HL-60 (cell line): ENCODE measurements at regions not wholly inside any gene's neighbourhood (a gene's known extent, or its start where the extent isn't known, plus 50 kb on each side); places are given as distances from the start of the nearest gene placed in this dataset.

Experiments used
- DNase-seq, 2 experiments: peaks; one replicate each; pipeline ENCODE4 v3.0.0-alpha.2; 2010 to 2020; ENCODE audit warnings: low read depth in 1 of 2, low spot score in 1 of 2
- H3K27ac ChIP-seq: fragments of 250-450 bp; sonication (Bioruptor Pico); replicated peaks from 2 replicates; pipeline ENCODE4 v1.5.1; 2020; ENCODE audit warnings: mild to moderate bottlenecking, moderate library complexity
- H3K27me3 ChIP-seq: fragments of 250-450 bp; sonication (Bioruptor Pico); 2 replicates; pipeline ENCODE4 v1.5.1; 2021; ENCODE audit warnings: mild to moderate bottlenecking, moderate library complexity; ENCODE audit not compliant: insufficient read depth, poor library complexity, severe bottlenecking
- H3K4me3 ChIP-seq: replicated peaks from 2 replicates; pipeline ENCODE4 v1.5.1; 2011; ENCODE audit warnings: mild to moderate bottlenecking, control low read depth, low read length; ENCODE audit not compliant: insufficient read depth
- GABPA ChIP-seq: IDR thresholded peaks from 2 replicates; pipeline ENCODE4 v1.6.1; 2012; ENCODE audit warnings: low read depth
- POLR2AphosphoS5 ChIP-seq: IDR thresholded peaks from 2 replicates; pipeline ENCODE4 v1.6.1; 2012; ENCODE audit warnings: low read depth
- REST ChIP-seq: IDR thresholded peaks from 2 replicates; pipeline ENCODE4 v1.6.1; 2012; ENCODE audit warnings: low read depth; ENCODE audit not compliant: insufficient replicate concordance
- SPI1 ChIP-seq: IDR thresholded peaks from 2 replicates; pipeline ENCODE4 v1.6.1; 2012; ENCODE audit warnings: low read depth, mild to moderate bottlenecking, borderline replicate concordance
- TF ChIP-seq, protein P1 (sequence below): IDR thresholded peaks from one replicate; pipeline ENCODE4 v1.5.1; 2011; ENCODE audit warnings: low read length, control low read depth, inconsistent platforms; ENCODE audit not compliant: insufficient read depth

- no peak overlapping the region for H3K4me3 ChIP-seq
Observed at GRCh38 chr11:115944596-115944995, 440.4 kb upstream of the CADM1 start.

DNA sequence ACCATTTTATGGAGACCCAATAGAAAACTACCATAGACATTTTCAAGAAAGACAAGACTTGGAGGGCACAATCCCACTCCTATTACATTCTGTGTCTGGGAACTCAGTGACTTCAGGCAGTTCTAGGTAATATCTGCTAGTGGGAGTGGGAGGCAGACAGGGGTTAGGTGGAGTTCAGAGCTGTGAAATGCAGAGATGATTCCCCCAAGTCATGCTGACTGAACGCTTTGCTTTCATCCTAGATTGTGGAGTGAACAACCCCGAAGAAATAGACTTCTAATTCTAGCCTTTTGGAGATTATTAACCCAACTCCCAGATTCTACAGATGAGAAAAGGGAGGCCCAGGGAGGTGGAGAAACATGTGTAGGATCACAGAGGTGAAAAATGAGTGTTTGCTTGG, 437.8 kb upstream of the CADM1 start:
- TF ChIP-seq, protein P1, sequence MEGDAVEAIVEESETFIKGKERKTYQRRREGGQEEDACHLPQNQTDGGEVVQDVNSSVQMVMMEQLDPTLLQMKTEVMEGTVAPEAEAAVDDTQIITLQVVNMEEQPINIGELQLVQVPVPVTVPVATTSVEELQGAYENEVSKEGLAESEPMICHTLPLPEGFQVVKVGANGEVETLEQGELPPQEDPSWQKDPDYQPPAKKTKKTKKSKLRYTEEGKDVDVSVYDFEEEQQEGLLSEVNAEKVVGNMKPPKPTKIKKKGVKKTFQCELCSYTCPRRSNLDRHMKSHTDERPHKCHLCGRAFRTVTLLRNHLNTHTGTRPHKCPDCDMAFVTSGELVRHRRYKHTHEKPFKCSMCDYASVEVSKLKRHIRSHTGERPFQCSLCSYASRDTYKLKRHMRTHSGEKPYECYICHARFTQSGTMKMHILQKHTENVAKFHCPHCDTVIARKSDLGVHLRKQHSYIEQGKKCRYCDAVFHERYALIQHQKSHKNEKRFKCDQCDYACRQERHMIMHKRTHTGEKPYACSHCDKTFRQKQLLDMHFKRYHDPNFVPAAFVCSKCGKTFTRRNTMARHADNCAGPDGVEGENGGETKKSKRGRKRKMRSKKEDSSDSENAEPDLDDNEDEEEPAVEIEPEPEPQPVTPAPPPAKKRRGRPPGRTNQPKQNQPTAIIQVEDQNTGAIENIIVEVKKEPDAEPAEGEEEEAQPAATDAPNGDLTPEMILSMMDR = no peak
- TF ChIP-seq SPI1 (no peak), GABPA (no peak), REST (no peak), POLR2AphosphoS5 (no peak)
- Histone ChIP-seq H3K27me3 (peaks cover 2% of the 10 kb centered on the region), H3K4me3 (no peak overlapping the region), H3K27ac (no peak overlapping the region)
- DNase-seq = no peak

More at GRCh38 chr11:115944596-115944995, 440.4 kb upstream of the CADM1 start:
- TF ChIP-seq SPI1 (no peak), POLR2AphosphoS5 (no peak), REST (no peak), GABPA (no peak)
- TF ChIP-seq, protein P1 = no peak
- DNase-seq = no peak
- Histone ChIP-seq H3K27ac (no peak overlapping the region), H3K27me3 (no peaks in the 10 kb centered on the region)

- no peak overlapping the region for H3K27ac ChIP-seq
- no peak for TF ChIP-seq POLR2AphosphoS5
- TF ChIP-seq, protein P1 = no peak
- TF ChIP-seq SPI1 = no peak
- no peak for TF ChIP-seq REST
- TF ChIP-seq GABPA = no peak
- peaks cover 2% of the 10 kb centered on the region for H3K27me3 ChIP-seq
- H3K4me3 ChIP-seq = no peak overlapping the region
- DNase-seq = peak in 1 of 2 experiments; percentile 51
Observed at GRCh38 chr11:115941481-115941993, 437.3 kb upstream of the CADM1 start.
